ENCODE measurements at regions not wholly inside any gene's neighbourhood (a gene's known extent, or its start where the extent isn't known, plus 50 kb on each side); places are given as distances from the start of the nearest gene placed in this dataset.

DNA sequence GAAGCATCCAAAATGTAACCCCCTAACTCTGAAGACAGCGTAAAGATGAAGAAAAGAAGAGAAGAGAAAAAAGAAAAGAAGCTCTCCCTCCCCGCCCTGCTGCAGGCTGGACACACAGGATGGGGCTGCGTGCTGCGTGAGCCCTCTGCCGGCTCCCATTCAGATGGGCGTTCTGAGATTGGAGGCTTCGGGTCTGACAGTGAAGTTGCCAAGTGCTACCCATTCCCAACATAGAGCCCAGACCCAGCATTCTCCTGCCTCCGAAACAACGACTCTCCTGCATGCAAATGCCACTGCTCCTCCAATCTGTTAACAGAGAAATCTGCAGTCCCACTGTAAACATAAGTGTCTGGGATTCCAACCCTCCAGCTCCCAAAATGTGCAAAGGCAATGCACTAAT, 234.9 kb downstream of the BCL11A start:
- H3K36me3 ChIP-seq (ENCODE audit: control insufficient read depth in 2 of 2, insufficient read depth in 2 of 2, low read length in 1 of 2), result no peaks in the 10 kb centered on the region
- H2AFZ ChIP-seq (ENCODE audit: control insufficient read depth, low read depth, low read length), result no peak overlapping the region
- TF ChIP-seq PML (IDR thresholded peaks at IDR 0.05; ENCODE audit: low read length), result no peak
- no peak for TF ChIP-seq NFIC (IDR thresholded peaks at IDR 0.05; ENCODE audit: low read depth, low read length)
- TF ChIP-seq FOXK2 (IDR thresholded peaks at IDR 0.05), result no peak
- TF ChIP-seq YBX1 (IDR thresholded peaks at IDR 0.05), result no peak
- no peak for TF ChIP-seq CBX5 (IDR thresholded peaks at IDR 0.05; ENCODE audit: low read depth)
- TF ChIP-seq MTA3 (IDR thresholded peaks at IDR 0.05; ENCODE audit: borderline replicate concordance, low read length), result no peak
- no peak for TF ChIP-seq POU2F2 (IDR thresholded peaks at IDR 0.05; ENCODE audit: borderline replicate concordance, low read depth, low read length)
- TF ChIP-seq, protein P1, sequence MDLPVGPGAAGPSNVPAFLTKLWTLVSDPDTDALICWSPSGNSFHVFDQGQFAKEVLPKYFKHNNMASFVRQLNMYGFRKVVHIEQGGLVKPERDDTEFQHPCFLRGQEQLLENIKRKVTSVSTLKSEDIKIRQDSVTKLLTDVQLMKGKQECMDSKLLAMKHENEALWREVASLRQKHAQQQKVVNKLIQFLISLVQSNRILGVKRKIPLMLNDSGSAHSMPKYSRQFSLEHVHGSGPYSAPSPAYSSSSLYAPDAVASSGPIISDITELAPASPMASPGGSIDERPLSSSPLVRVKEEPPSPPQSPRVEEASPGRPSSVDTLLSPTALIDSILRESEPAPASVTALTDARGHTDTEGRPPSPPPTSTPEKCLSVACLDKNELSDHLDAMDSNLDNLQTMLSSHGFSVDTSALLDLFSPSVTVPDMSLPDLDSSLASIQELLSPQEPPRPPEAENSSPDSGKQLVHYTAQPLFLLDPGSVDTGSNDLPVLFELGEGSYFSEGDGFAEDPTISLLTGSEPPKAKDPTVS (IDR thresholded peaks at IDR 0.05; ENCODE audit: low read depth, low read length), result no peak
- TF ChIP-seq HDAC2 (IDR thresholded peaks at IDR 0.05), result no peak
- TF ChIP-seq GABPA (IDR thresholded peaks at IDR 0.05; ENCODE audit: low read depth), result no peak
- SMC1A ChIA-PET (ENCODE audit: uncharacterized antibody, unreplicated experiment), result no interaction called here
- ATAC-seq, result no peak
- 86% methylated on average over 9 of the region's 9 CpGs for WGBS (ENCODE audit: insufficient coverage, insufficient replicate concordance, low lambda C conversion rate, missing lambda C conversion rate)
- no peak overlapping the region for H3K4me2 ChIP-seq (ENCODE audit: control insufficient read depth, insufficient read depth)
- in situ Hi-C loops (cut with MboI), result no loop called here
- peaks cover 46% of the 10 kb centered on the region for H3K4me1 ChIP-seq (ENCODE audit: control insufficient read depth, insufficient read depth, low read length)
- H3K9ac ChIP-seq (ENCODE audit: control insufficient read depth, insufficient read depth, low read length), result no peak overlapping the region
- intact Hi-C loops (cut with micrococcal nuclease; ENCODE audit: unreplicated experiment), result no loop called here
- no peaks in the 10 kb centered on the region for H3K27me3 ChIP-seq (replicated peaks in 1 of 2; ENCODE audit: control insufficient read depth in 2 of 2, insufficient read depth in 2 of 2, low read length in 1 of 2)
- CTCF ChIA-PET, result no interaction called here
- DNase-seq (ENCODE audit: low read depth, low spot score), result no peak
- no peaks in the 10 kb centered on the region for H3K79me2 ChIP-seq (ENCODE audit: control insufficient read depth, insufficient read depth, low read length)
- no TSS peak for BruUV-seq (replicated peaks)
- no peak overlapping the region for H3K4me3 ChIP-seq
- H3K27ac ChIP-seq (ENCODE audit: control insufficient read depth, insufficient read depth), result no peak overlapping the region
- FAIRE-seq, result no peak
- no peaks in the 10 kb centered on the region for H4K20me1 ChIP-seq (ENCODE audit: control insufficient read depth, insufficient read depth)
- RAD21 ChIA-PET (ENCODE audit: unreplicated experiment), result no interaction called here
- POLR2A ChIA-PET, result no interaction called here
- no peaks in the 10 kb centered on the region for H3K9me3 ChIP-seq (replicated peaks; ENCODE audit: control insufficient read depth, insufficient read depth, low read length)

Data from GM12878 (cell line).